Muscle of leg (tissue), 3 donors: ENCODE measurements at regions not wholly inside any gene's neighbourhood (a gene's known extent, or its start where the extent isn't known, plus 50 kb on each side); places are given as distances from the start of the nearest gene placed in this dataset.
"Not testable (repeated sequence)": the region's sequence is repeated elsewhere in the genome, so short reads cannot be mapped to it uniquely, and the experiment has no call there.

Experiments used
- DNase-seq: peaks from one replicate; pipeline ENCODE4 v3.0.0; 2013
- H3K27ac ChIP-seq: one replicate; pipeline ENCODE4 v1.5.1; 2013; ENCODE audit warnings: mild to moderate bottlenecking, low read length, control low read depth
- H3K27me3 ChIP-seq: one replicate; pipeline ENCODE4 v1.6.1; 2013; ENCODE audit warnings: low read length; ENCODE audit not compliant: control insufficient read depth, insufficient read depth
- H3K36me3 ChIP-seq: one replicate; pipeline ENCODE4 v1.6.1; 2013; ENCODE audit warnings: low read length; ENCODE audit not compliant: control insufficient read depth, insufficient read depth
- H3K4me1 ChIP-seq: one replicate; pipeline ENCODE4 v1.6.1; 2013; ENCODE audit warnings: low read length; ENCODE audit not compliant: control insufficient read depth, insufficient read depth
- H3K4me3 ChIP-seq: one replicate; pipeline ENCODE4 v1.5.1; 2013; ENCODE audit warnings: low read length, control low read depth
- H3K9me3 ChIP-seq: replicated peaks from 2 replicates; pipeline ENCODE4 v1.6.1; 2013; ENCODE audit warnings: low read depth, low read length; ENCODE audit not compliant: control insufficient read depth
- WGBS: methylation state at CpG from one replicate; pipeline ENCODE4 v1.1.5; 2013; ENCODE audit warnings: missing lambda C conversion rate; ENCODE audit not compliant: insufficient coverage; 5-methylcytosine and 5-hydroxymethylcytosine counted together

DNA sequence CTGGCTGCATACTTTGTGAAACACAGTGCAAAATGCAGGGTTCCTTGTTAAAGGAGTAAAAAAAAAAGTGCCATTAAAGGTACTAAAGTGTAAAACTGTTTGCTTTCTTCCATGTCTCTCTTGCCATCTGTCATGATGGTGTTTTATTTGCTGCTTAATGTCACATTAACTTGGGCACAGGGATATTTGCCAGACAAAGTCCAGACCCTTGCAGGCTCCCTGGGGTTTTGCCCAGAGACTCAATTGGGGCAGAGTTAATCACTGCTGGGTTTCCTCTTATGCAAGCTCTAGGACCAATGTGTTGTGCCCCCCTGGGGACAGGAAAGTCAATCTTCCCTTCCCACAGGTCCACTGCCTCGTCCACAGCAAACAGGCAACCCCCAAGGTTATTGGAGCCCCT is 274.3 kb upstream of the SGCD start:
- no peak for DNase-seq
- no peak overlapping the region for H3K4me3 ChIP-seq
- no peaks in the 10 kb centered on the region for H3K9me3 ChIP-seq
- no peaks in the 10 kb centered on the region for H3K27me3 ChIP-seq
- no peaks in the 10 kb centered on the region for H3K4me1 ChIP-seq
- WGBS = no CpG with 5 or more reads among the region's 1 CpG
- no peak overlapping the region for H3K27ac ChIP-seq
- no peaks in the 10 kb centered on the region for H3K36me3 ChIP-seq

- H3K4me3 ChIP-seq = no peak overlapping the region
- no peaks in the 10 kb centered on the region for H3K27me3 ChIP-seq
- DNase-seq = no peak
- 90% methylated on average over 2 of the region's 2 CpGs for WGBS
- H3K36me3 ChIP-seq = no peaks in the 10 kb centered on the region
- H3K4me1 ChIP-seq = no peaks in the 10 kb centered on the region
- no peaks in the 10 kb centered on the region for H3K9me3 ChIP-seq
- no peak overlapping the region for H3K27ac ChIP-seq
Observed at GRCh38 chr5:156053056-156053455, 273.9 kb upstream of the SGCD start.

GRCh38 chr5:156076912-156077311 is 250.1 kb upstream of the SGCD start:
- no peak overlapping the region for H3K27ac ChIP-seq
- no CpG with 5 or more reads among the region's 4 CpGs for WGBS
- no peaks in the 10 kb centered on the region for H3K4me1 ChIP-seq
- peaks cover 6% of the 10 kb centered on the region for H3K9me3 ChIP-seq
- no peaks in the 10 kb centered on the region for H3K36me3 ChIP-seq
- H3K27me3 ChIP-seq = no peaks in the 10 kb centered on the region
- DNase-seq = no peak
- no peak overlapping the region for H3K4me3 ChIP-seq

- Histone ChIP-seq H3K36me3 (no peaks in the 10 kb centered on the region), H3K4me1 (no peaks in the 10 kb centered on the region), H3K4me3 (no peak overlapping the region), H3K27ac (no peak overlapping the region), H3K27me3 (no peaks in the 10 kb centered on the region), H3K9me3 (peaks cover 7% of the 10 kb centered on the region)
- WGBS = 95% methylated on average over 2 of the region's 5 CpGs
- no peak for DNase-seq
Observed at GRCh38 chr5:156087577-156088110, 239.3 kb upstream of the SGCD start.

DNA sequence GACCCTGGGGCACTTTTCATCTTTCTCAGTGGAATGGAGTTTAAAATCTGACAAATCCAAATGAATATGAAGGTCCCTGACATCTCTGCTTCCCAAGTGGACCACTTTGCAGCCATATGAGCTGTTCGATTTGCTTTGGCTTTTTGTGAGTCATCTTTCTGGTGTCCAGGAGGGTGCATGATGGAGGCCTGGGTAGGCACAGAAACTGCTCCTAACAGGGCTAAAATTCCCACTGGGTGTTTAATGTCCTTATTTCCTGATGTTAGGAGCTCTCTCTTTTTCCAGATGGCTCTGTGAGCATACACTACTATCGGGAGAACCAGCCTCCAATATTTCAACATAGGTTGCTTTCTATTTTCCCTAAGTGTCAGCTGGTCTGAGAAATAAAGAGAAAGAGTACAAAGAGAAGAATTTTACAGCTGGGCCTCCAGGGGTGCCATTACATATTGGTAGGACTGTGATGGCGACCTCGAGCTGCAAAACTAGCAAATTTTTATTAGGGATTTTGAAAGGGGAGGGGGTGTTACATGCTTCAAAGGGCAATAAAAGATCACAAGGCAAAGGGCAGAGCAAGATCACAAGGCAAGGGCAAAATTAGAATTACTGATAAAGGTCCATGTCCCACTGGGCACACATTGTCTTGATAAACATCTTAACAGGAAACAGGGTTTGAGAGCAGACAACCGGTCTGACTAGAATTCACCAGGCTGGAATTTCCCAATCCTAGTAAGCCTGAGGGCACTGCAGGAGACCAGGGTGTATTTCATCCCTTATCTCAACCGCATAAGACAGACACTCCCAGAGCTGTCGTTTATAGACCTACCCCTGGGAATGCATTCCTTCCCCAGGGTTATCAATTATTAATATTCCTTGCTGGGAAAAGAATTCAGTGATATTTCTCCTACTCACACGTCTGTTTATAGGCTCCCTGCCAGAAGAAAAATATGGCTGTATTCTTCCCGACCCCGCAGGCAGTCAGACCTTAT is 236.7 kb upstream of the SGCD start:
- not testable (repeated sequence) for H3K4me3 ChIP-seq, H3K9me3 ChIP-seq, H3K27ac ChIP-seq, H3K4me1 ChIP-seq, H3K36me3 ChIP-seq, H3K27me3 ChIP-seq, DNase-seq
- WGBS = 84% methylated on average over 4 of the region's 10 CpGs

DNA sequence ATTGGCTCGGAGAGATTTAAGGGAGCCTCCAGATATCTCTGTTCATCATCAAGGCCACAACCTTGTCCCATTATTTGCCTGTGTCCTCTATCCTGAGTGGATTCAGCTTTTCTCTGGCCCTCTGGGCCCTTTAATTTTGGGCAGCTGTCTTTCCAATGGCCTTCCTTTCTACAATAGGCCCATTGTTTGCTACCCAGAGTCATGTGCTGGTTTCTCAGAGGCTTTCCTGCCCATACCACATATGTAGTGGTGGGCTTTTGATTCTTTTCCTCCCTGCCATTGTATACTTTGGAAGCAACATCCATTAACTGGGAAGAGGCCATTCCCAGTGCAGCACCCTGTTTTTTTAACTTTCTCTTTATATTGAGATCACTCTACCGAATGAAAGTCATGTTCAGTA is 233.9 kb upstream of the SGCD start:
- peaks cover 7% of the 10 kb centered on the region for H3K9me3 ChIP-seq
- H3K27me3 ChIP-seq = no peaks in the 10 kb centered on the region
- no CpG with 5 or more reads among the region's 2 CpGs for WGBS
- H3K4me1 ChIP-seq = no peaks in the 10 kb centered on the region
- no peak for DNase-seq
- no peak overlapping the region for H3K4me3 ChIP-seq
- no peaks in the 10 kb centered on the region for H3K36me3 ChIP-seq
- no peak overlapping the region for H3K27ac ChIP-seq

GRCh38 chr5:156094001-156094400 is 233.0 kb upstream of the SGCD start:
- WGBS = 72% methylated on average over 2 of the region's 4 CpGs
- H3K4me1 ChIP-seq = no peaks in the 10 kb centered on the region
- H3K36me3 ChIP-seq = no peaks in the 10 kb centered on the region
- no peak overlapping the region for H3K4me3 ChIP-seq
- DNase-seq = peak; percentile 17
- H3K9me3 ChIP-seq = peaks cover 7% of the 10 kb centered on the region
- no peak overlapping the region for H3K27ac ChIP-seq
- no peaks in the 10 kb centered on the region for H3K27me3 ChIP-seq

DNA sequence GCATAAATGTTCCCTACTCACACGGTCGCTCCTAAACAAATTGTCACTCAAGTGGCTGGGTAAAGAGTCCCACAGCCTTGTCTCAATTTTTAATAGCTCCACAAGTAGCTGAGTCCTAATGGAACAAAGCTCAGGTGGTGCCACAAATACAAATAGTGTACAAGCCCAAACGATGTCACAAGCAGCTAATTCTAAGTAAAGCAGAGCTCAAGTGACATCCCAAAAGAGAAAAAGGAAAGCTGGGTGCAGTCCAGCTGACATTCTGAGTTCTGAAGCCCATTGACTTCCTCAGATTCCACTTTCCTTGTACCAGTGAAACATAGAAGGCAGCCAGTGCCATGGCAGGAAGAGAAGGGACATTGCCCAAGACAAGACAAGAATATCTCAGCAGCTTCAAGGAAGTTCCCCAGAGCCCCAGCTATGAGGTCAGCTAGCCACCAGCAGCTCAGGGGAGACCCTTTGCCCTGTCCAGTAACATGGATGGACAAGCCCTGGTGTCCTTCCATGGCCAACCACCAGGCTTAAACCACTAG is 231.2 kb upstream of the SGCD start:
- 100% methylated on average over 1 of the region's 3 CpGs for WGBS
- no peaks in the 10 kb centered on the region for H3K36me3 ChIP-seq
- no peaks in the 10 kb centered on the region for H3K4me1 ChIP-seq
- DNase-seq = no peak
- no peaks in the 10 kb centered on the region for H3K27me3 ChIP-seq
- H3K9me3 ChIP-seq = peaks cover under 1% of the 10 kb centered on the region
- H3K27ac ChIP-seq = no peak overlapping the region
- H3K4me3 ChIP-seq = no peak overlapping the region

DNA sequence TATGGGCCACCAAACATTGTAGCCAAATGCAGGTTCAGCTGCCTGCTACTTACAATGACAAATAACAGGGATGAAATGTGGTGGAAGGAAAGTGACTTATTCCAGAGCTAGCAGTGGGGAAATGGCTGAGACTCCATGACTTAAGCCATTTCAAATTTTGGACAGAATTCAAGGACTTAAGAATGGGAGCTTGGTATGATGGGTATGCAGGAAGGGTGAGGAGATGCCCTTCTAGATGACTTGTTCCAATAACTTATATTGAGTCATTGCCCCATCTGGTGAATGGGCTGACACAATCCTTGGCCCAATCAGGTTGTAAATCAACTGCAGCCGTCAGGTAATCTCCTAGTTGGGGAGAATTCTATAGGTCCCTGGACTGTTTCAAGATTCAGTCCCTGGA is 230.7 kb upstream of the SGCD start:
- Histone ChIP-seq H3K4me3 (no peak overlapping the region), H3K36me3 (no peaks in the 10 kb centered on the region), H3K4me1 (no peaks in the 10 kb centered on the region), H3K27ac (no peak overlapping the region), H3K27me3 (no peaks in the 10 kb centered on the region), H3K9me3 (no peaks in the 10 kb centered on the region)
- no peak for DNase-seq
- 60% methylated on average over 1 of the region's 1 CpG for WGBS

GRCh38 chr5:156103155-156103885 is 223.6 kb upstream of the SGCD start:
- no peaks in the 10 kb centered on the region for H3K9me3 ChIP-seq

More at GRCh38 chr5:156103155-156103885, 223.6 kb upstream of the SGCD start:
- Histone ChIP-seq H3K36me3 (no peaks in the 10 kb centered on the region), H3K4me1 (no peaks in the 10 kb centered on the region), H3K27me3 (no peaks in the 10 kb centered on the region), H3K27ac (no peak overlapping the region), H3K4me3 (no peak overlapping the region)
- DNase-seq = no peak
- no CpG with 5 or more reads among the region's 2 CpGs for WGBS
